GM10248 (cell line): ENCODE measurements at regions not wholly inside any gene's neighbourhood (a gene's known extent, or its start where the extent isn't known, plus 50 kb on each side); places are given as distances from the start of the nearest gene placed in this dataset.

ENCODE experiments used
- CTCF ChIA-PET: fragments of 300-600 bp; sonication (Branson Sonifier 250); formaldehyde crosslinking; extraction: SDS; loops from one replicate; lab custom pipeline; 2021; ENCODE audit warnings: antibody characterized with exemption; lab: Yijun Ruan, JAX
- POLR2A ChIA-PET: fragments of 350-650 bp; sonication (Branson Sonifier 250); formaldehyde crosslinking; extraction: SDS; loops from one replicate; lab custom pipeline; 2020; ENCODE audit warnings: antibody characterized with exemption; lab: Yijun Ruan, JAX
- DNase-seq: peaks from one replicate; pipeline ENCODE4 v3.0.0; 2012; ENCODE audit errors: extremely low spot score
- CTCF ChIP-seq: IDR thresholded peaks from 2 replicates; pipeline ENCODE4 v1.5.1; 2012; ENCODE audit warnings: mild to moderate bottlenecking, low read depth; ENCODE audit errors: extremely low read depth, missing control alignments, control extremely low read depth

- TF ChIP-seq CTCF = no peak
- no peak for DNase-seq
- CTCF ChIA-PET = no interaction called here
- POLR2A ChIA-PET = no interaction called here
Observed at GRCh38 chr2:140154271-140154670, 1374.1 kb upstream of the NXPH2 start.

- no peak for TF ChIP-seq CTCF
- no peak for DNase-seq
- CTCF ChIA-PET = no interaction called here
- POLR2A ChIA-PET = no interaction called here
Observed at GRCh38 chr2:140144611-140145010, 1364.4 kb upstream of the NXPH2 start.

- DNase-seq = no peak
- POLR2A ChIA-PET = no interaction called here
- no peak for TF ChIP-seq CTCF
- CTCF ChIA-PET = interaction anchor here (1.0 to 1.6 kb wide), 2 partner anchors 11 to 12 kb away, joined by 3 to 4 read pairs; no protein-coding TSS in a partner anchor
Observed at GRCh38 chr2:140138736-140139135, 1358.5 kb upstream of the NXPH2 start.

- ChIA-PET POLR2A (no interaction called here), CTCF (interaction anchor here (1.1 kb wide), 1 partner anchor 19 kb away, joined by 3 read pairs; no protein-coding TSS in a partner anchor)
- no peak for DNase-seq
- TF ChIP-seq CTCF = no peak
Observed at GRCh38 chr2:140136861-140137260, 1356.7 kb upstream of the NXPH2 start.

GRCh38 chr2:140136366-140136765, 1356.2 kb upstream of the NXPH2 start:
- CTCF ChIA-PET = interaction anchor here (1.1 kb wide), 1 partner anchor 19 kb away, joined by 3 read pairs; no protein-coding TSS in a partner anchor
- POLR2A ChIA-PET = no interaction called here
- no peak for DNase-seq
- TF ChIP-seq CTCF = no peak

GRCh38 chr2:140128909-140129308, 1348.7 kb upstream of the NXPH2 start:
- TF ChIP-seq CTCF = no peak
- no peak for DNase-seq
- CTCF ChIA-PET = no interaction called here
- POLR2A ChIA-PET = no interaction called here
